ENCODE measurements at regions not wholly inside any gene's neighbourhood (a gene's known extent, or its start where the extent isn't known, plus 50 kb on each side); places are given as distances from the start of the nearest gene placed in this dataset.

GRCh38 chr2:120805602-120806001 is 69.9 kb downstream of the GLI2 start:
- ATAC-seq (no peak), DNase-seq (ENCODE audit: low spot score) (no peak)
- intact Hi-C loops (cut with DNase I), result no loop called here

- DNase-seq (ENCODE audit: low spot score) (no peak), ATAC-seq (no peak)
- intact Hi-C loops (cut with DNase I), result no loop called here
These were observed 72.1 kb downstream of the GLI2 start for GRCh38 chr2:120807751-120808150.

- intact Hi-C loops (cut with DNase I), result no loop called here
- no peak for ATAC-seq
- no peak for DNase-seq (ENCODE audit: low spot score)
These were observed 73.5 kb downstream of the GLI2 start for GRCh38 chr2:120809151-120809550.

- no peak for ATAC-seq
- DNase-seq (ENCODE audit: low spot score), result no peak
- intact Hi-C loops (cut with DNase I), result no loop called here
These were observed 74.2 kb downstream of the GLI2 start for GRCh38 chr2:120809609-120810440.

GRCh38 chr2:120810639-120811038 is 75.0 kb downstream of the GLI2 start:
- no peak for ATAC-seq
- DNase-seq (ENCODE audit: low spot score), result no peak
- intact Hi-C loops (cut with DNase I), result no loop called here

- ATAC-seq (no peak), DNase-seq (ENCODE audit: low spot score) (no peak)
- intact Hi-C loops (cut with DNase I), result no loop called here
These were observed 77.2 kb downstream of the GLI2 start for GRCh38 chr2:120812866-120813265.

- ATAC-seq (no peak), DNase-seq (ENCODE audit: low spot score) (no peak)
- intact Hi-C loops (cut with DNase I), result no loop called here
These were observed 78.7 kb downstream of the GLI2 start for GRCh38 chr2:120814352-120814751.

GRCh38 chr2:120815292-120815691 is 79.6 kb downstream of the GLI2 start:
- intact Hi-C loops (cut with DNase I), result no loop called here
- ATAC-seq (no peak), DNase-seq (ENCODE audit: low spot score) (no peak)

GRCh38 chr2:120817136-120817955 is 81.7 kb downstream of the GLI2 start:
- intact Hi-C loops (cut with DNase I), result no loop called here
- DNase-seq (ENCODE audit: low spot score) (no peak), ATAC-seq (no peak)

- intact Hi-C loops (cut with DNase I), result no loop called here
- DNase-seq (ENCODE audit: low spot score) (no peak), ATAC-seq (no peak)
These were observed 82.3 kb downstream of the GLI2 start for GRCh38 chr2:120817956-120818325.

GRCh38 chr2:120818441-120818920 is 82.8 kb downstream of the GLI2 start:
- DNase-seq (ENCODE audit: low spot score) (no peak), ATAC-seq (no peak)
- intact Hi-C loops (cut with DNase I), result no loop called here

- no peak for ATAC-seq
- intact Hi-C loops (cut with DNase I), result no loop called here
- DNase-seq (ENCODE audit: low spot score), result no peak
These were observed 84.1 kb downstream of the GLI2 start for GRCh38 chr2:120819720-120820210.

- intact Hi-C loops (cut with DNase I), result no loop called here
- peak; percentile 63 for ATAC-seq
- DNase-seq (ENCODE audit: low spot score), result no peak
These were observed 84.7 kb downstream of the GLI2 start for GRCh38 chr2:120820263-120820952.

GRCh38 chr2:120820953-120821279 is 85.2 kb downstream of the GLI2 start:
- no peak for DNase-seq (ENCODE audit: low spot score)
- ATAC-seq, result peak; percentile 41
- intact Hi-C loops (cut with DNase I), result no loop called here

GRCh38 chr2:120821446-120822160 is 85.9 kb downstream of the GLI2 start:
- intact Hi-C loops (cut with DNase I), result no loop called here
- no peak for DNase-seq (ENCODE audit: low spot score)
- ATAC-seq, result no peak

GRCh38 chr2:120822933-120823332 is 87.3 kb downstream of the GLI2 start:
- DNase-seq (ENCODE audit: low spot score) (no peak), ATAC-seq (no peak)
- intact Hi-C loops (cut with DNase I), result no loop called here

GRCh38 chr2:120823551-120823950 is 87.9 kb downstream of the GLI2 start:
- intact Hi-C loops (cut with DNase I), result no loop called here
- DNase-seq (ENCODE audit: low spot score) (no peak), ATAC-seq (no peak)

- intact Hi-C loops (cut with DNase I), result no loop called here
- no peak for DNase-seq (ENCODE audit: low spot score)
- ATAC-seq, result no peak
These were observed 88.6 kb downstream of the GLI2 start for GRCh38 chr2:120824246-120824645.

Data from sciatic nerve (tissue), 2 donors.